C4-2B (cell line): ENCODE measurements at regions not wholly inside any gene's neighbourhood (a gene's known extent, or its start where the extent isn't known, plus 50 kb on each side); places are given as distances from the start of the nearest gene placed in this dataset.

Source experiments
- ZFX ChIP-seq: fragments of 450-650 bp; IDR thresholded peaks from 2 replicates; pipeline ENCODE4 v1.6.1; 2017
- TF ChIP-seq, protein P1 (sequence below): fragments of 450-650 bp; conservative IDR thresholded peaks from 2 replicates; pipeline ENCODE4 v1.5.1; 2017; ENCODE audit warnings: mild to moderate bottlenecking

DNA sequence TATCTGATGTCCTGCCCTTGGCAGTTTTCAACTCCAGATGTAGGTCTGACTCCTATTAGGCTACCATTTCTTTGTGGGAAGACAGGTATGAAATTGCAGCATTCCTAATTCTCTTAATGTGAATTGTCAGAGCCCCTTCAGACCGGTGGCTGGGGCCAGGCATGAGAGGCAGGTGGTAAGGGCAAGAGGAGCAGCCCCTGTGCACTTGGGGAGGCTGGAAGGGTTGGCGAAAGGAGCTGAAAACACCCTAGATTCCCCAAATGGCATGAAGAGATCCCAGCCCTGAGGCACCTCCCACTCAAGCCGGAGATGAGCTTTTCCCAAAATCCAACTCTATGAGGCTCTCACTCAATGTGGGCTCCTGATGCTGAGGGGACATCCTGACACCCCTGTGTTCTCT, 453.2 kb downstream of the NR2F2 start:
- TF ChIP-seq, protein P1, sequence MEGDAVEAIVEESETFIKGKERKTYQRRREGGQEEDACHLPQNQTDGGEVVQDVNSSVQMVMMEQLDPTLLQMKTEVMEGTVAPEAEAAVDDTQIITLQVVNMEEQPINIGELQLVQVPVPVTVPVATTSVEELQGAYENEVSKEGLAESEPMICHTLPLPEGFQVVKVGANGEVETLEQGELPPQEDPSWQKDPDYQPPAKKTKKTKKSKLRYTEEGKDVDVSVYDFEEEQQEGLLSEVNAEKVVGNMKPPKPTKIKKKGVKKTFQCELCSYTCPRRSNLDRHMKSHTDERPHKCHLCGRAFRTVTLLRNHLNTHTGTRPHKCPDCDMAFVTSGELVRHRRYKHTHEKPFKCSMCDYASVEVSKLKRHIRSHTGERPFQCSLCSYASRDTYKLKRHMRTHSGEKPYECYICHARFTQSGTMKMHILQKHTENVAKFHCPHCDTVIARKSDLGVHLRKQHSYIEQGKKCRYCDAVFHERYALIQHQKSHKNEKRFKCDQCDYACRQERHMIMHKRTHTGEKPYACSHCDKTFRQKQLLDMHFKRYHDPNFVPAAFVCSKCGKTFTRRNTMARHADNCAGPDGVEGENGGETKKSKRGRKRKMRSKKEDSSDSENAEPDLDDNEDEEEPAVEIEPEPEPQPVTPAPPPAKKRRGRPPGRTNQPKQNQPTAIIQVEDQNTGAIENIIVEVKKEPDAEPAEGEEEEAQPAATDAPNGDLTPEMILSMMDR: no peak
- TF ChIP-seq ZFX: no peak
